A673 (cell line): ENCODE measurements at regions not wholly inside any gene's neighbourhood (a gene's known extent, or its start where the extent isn't known, plus 50 kb on each side); places are given as distances from the start of the nearest gene placed in this dataset.

Experiments
- BruUV-seq: library from RNA; stranded (reverse); fragments of 400-500 nt; replicated peaks from 2 replicates; lab custom pipeline; 2021; lab: Mats Ljungman, UMichigan
- CTCF ChIA-PET: fragments of 300-600 bp; sonication (Branson Sonifier 250); formaldehyde crosslinking; loops from one replicate; lab custom pipeline; 2022; ENCODE audit warnings: antibody characterized with exemption; lab: Charles Lee
- POLR2A ChIA-PET: fragments of 300-600 bp; sonication (Branson Sonifier 250); formaldehyde crosslinking; loops from one replicate; lab custom pipeline; 2022; ENCODE audit warnings: antibody characterized with exemption; ENCODE audit not compliant: low non-redundant PET; lab: Charles Lee
- DNase-seq: peaks from one replicate; pipeline ENCODE4 v3.0.0-alpha.2; 2015; ENCODE audit warnings: low spot score
- H3K27ac ChIP-seq: fragments of 200-600 bp; sonication (generic); 2 replicates; pipeline ENCODE4 v1.5.1; 2016; ENCODE audit warnings: mixed run types, low read depth, mild to moderate bottlenecking, mixed read lengths, antibody characterized with exemption, low read length; ENCODE audit not compliant: poor library complexity, severe bottlenecking
- H3K27me3 ChIP-seq: fragments of 200-600 bp; sonication (generic); replicated peaks from 2 replicates; pipeline ENCODE4 v1.6.1; 2017; ENCODE audit warnings: mixed run types, low read depth, mild to moderate bottlenecking, mixed read lengths, antibody characterized with exemption, low read length; ENCODE audit not compliant: insufficient read depth, poor library complexity
- H3K36me3 ChIP-seq: fragments of 200-600 bp; sonication (generic); 2 replicates; pipeline ENCODE4 v1.6.1; 2016; ENCODE audit warnings: mixed run types, mild to moderate bottlenecking, mixed read lengths, antibody characterized with exemption, low read length; ENCODE audit not compliant: insufficient read depth, poor library complexity, severe bottlenecking
- H3K4me1 ChIP-seq: fragments of 200-600 bp; sonication (generic); 2 replicates; pipeline ENCODE4 v1.6.1; 2017; ENCODE audit warnings: mixed run types, mild to moderate bottlenecking, mixed read lengths, antibody characterized with exemption, low read length; ENCODE audit not compliant: insufficient read depth, poor library complexity, severe bottlenecking
- H3K4me3 ChIP-seq: fragments of 200-600 bp; sonication (generic); 2 replicates; pipeline ENCODE4 v1.5.1; 2016; ENCODE audit warnings: low read depth, mixed run types, mild to moderate bottlenecking, mixed read lengths, low read length; ENCODE audit not compliant: poor library complexity, severe bottlenecking
- H3K9me3 ChIP-seq: fragments of 200-600 bp; sonication (generic); 2 replicates; pipeline ENCODE4 v1.6.1; 2016; ENCODE audit warnings: mixed run types, low read depth, mild to moderate bottlenecking, mixed read lengths, antibody characterized with exemption, low read length; ENCODE audit not compliant: poor library complexity, severe bottlenecking
- EZH2 ChIP-seq: fragments of 200-600 bp; sonication (generic); IDR thresholded peaks from 2 replicates; pipeline ENCODE4 v1.6.1; 2017; ENCODE audit warnings: borderline replicate concordance, low read depth, mild to moderate bottlenecking, mixed read lengths, antibody characterized with exemption, low read length; ENCODE audit not compliant: poor library complexity, severe bottlenecking
- intact Hi-C: fragments of 100-400 bp; cut with micrococcal nuclease; formaldehyde crosslinking; loops from one replicate; pipeline ENCODE4 v1.10.0; 2022; ENCODE audit not compliant: unreplicated experiment
- TF ChIP-seq, protein P1 (sequence below): fragments of 300-800, 200-600 bp; sonication (generic); conservative IDR thresholded peaks from 2 replicates; pipeline ENCODE4 v1.5.1; 2017; ENCODE audit warnings: low read depth, mild to moderate bottlenecking, antibody characterized with exemption, low read length, moderate library complexity, mixed read lengths

DNA sequence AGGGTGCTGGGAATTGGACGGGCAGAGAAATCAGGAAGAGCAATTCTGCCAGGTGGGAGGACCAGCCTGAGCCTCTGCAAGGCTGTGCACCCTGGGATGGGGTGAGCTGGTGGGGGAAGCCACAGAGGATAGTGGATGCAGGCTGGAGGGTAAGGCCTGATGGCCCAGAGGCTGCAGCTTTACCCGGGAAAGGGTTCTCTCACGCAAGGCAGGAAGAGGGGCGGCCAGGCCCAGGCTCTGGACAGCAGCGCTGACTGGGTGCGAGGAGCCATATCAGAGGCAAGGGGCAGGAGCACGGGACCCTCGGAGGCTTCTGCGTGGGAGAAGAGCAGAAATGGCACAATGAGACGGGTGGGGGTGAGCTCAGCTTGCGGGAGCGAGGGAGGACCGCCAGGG lies 104.6 kb downstream of the SOX1 start:
- Histone ChIP-seq H3K9me3 (no peaks in the 10 kb centered on the region), H3K4me1 (no peaks in the 10 kb centered on the region), H3K27ac (no peak overlapping the region), H3K27me3 (peaks cover 19% of the 10 kb centered on the region), H3K4me3 (no peak overlapping the region), H3K36me3 (no peaks in the 10 kb centered on the region)
- CTCF ChIA-PET: no interaction called here
- POLR2A ChIA-PET: no interaction called here
- no TSS peak for BruUV-seq
- TF ChIP-seq, protein P1, sequence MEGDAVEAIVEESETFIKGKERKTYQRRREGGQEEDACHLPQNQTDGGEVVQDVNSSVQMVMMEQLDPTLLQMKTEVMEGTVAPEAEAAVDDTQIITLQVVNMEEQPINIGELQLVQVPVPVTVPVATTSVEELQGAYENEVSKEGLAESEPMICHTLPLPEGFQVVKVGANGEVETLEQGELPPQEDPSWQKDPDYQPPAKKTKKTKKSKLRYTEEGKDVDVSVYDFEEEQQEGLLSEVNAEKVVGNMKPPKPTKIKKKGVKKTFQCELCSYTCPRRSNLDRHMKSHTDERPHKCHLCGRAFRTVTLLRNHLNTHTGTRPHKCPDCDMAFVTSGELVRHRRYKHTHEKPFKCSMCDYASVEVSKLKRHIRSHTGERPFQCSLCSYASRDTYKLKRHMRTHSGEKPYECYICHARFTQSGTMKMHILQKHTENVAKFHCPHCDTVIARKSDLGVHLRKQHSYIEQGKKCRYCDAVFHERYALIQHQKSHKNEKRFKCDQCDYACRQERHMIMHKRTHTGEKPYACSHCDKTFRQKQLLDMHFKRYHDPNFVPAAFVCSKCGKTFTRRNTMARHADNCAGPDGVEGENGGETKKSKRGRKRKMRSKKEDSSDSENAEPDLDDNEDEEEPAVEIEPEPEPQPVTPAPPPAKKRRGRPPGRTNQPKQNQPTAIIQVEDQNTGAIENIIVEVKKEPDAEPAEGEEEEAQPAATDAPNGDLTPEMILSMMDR: no peak
- no peak for TF ChIP-seq EZH2
- intact Hi-C loops: no loop called here
- DNase-seq: no peak

DNA sequence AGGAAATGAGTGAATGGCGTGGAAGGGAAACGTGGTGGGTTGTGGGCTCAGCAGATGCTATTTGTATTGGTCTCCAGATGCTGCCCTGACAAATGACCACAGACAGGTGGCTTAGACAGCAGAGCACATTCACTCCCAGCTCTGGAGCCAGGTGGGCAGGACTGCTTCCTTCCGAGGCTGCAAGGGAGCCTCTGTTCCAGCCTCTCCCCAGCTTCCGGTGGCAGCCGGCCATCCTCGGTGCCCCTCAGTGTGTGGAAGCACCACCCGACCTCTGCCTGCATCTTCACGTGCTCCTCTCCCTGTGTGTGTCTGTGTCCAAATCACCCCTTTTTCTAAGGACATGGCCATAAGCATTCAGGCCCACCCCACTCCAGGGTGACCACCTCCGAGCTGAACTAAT lies 105.1 kb downstream of the SOX1 start:
- Histone ChIP-seq H3K36me3 (no peaks in the 10 kb centered on the region), H3K9me3 (no peaks in the 10 kb centered on the region), H3K27ac (no peak overlapping the region), H3K4me1 (peaks cover 3% of the 10 kb centered on the region), H3K4me3 (no peak overlapping the region), H3K27me3 (peaks cover 19% of the 10 kb centered on the region)
- ChIA-PET CTCF (no interaction called here), POLR2A (no interaction called here)
- DNase-seq: no peak
- no peak for TF ChIP-seq EZH2
- TF ChIP-seq, protein P1: no peak
- BruUV-seq: no TSS peak
- intact Hi-C loops: no loop called here

DNA sequence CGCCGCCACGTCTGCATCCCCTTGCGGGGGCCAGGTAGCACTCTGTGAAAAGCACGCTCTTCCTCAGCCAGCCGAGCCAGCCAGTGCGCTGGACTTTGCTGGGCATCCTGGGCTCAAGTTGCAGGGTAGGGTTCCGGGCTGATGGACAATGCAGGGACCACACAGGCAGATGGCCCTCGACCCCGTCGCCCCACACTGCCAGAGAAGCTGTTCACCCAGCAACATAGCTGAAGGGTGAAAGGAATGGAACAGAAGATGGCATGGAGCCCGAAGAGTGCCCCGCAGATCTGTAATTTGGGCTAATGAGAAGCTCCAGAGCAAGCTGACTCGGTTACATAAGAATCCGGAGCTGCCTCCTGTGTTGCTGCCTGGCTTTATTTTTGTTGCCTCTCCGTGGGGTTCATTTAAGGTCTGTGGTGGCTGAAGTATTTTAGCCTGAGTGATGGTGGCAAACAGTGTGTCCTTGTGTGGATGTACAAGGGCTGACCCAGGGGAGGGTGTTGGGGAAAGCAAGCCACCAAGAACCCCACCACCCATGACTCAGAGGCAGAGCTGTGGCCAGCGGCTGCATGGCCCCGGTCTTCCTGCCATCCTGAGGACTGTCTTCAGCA lies 105.8 kb downstream of the SOX1 start:
- DNase-seq: no peak
- peaks cover 7% of the 10 kb centered on the region for H3K4me1 ChIP-seq
- no peak overlapping the region for H3K4me3 ChIP-seq
- no peak overlapping the region for H3K27ac ChIP-seq
- H3K27me3 ChIP-seq: peaks cover 19% of the 10 kb centered on the region
- BruUV-seq: no TSS peak
- intact Hi-C loops: no loop called here
- no peaks in the 10 kb centered on the region for H3K36me3 ChIP-seq
- ChIA-PET CTCF (no interaction called here), POLR2A (no interaction called here)
- TF ChIP-seq, protein P1: no peak
- TF ChIP-seq EZH2: no peak
- H3K9me3 ChIP-seq: no peaks in the 10 kb centered on the region
